Amygdala (tissue), 56 donors: ENCODE measurements at regions not wholly inside any gene's neighbourhood (a gene's known extent, or its start where the extent isn't known, plus 50 kb on each side); places are given as distances from the start of the nearest gene placed in this dataset.
A peak's percentile ranks its signal among the peaks of the same experiment; 100 is the strongest.
"Not testable (repeated sequence)": the region's sequence is repeated elsewhere in the genome, so short reads cannot be mapped to it uniquely, and the experiment has no call there.

Experiments used
- DNase-seq, 56 donors: peaks; one replicate each; lab custom pipeline; 2025; lab: John Stamatoyannopoulos, UW

DNA sequence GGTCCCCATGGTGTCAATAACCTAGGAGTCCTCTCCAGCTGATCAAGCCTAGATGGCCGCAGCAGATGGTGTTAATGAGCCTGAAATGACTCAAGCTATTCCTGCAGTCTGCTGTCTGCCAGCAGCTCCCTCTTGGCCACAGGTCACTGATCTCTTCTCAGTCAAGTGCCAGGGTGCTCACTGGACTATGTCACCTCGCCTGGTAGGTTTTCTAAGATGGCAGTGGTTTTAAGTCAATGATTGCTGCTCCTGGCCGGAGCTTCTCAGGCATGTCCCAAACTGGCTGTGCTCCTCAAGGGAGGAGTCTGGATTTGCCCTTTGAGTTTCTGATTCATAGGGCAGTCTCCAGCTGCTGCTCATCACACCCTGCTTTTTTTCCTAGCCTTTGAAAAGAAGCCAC, 58.6 kb upstream of the SHISA6 start:
- no peak for DNase-seq

DNA sequence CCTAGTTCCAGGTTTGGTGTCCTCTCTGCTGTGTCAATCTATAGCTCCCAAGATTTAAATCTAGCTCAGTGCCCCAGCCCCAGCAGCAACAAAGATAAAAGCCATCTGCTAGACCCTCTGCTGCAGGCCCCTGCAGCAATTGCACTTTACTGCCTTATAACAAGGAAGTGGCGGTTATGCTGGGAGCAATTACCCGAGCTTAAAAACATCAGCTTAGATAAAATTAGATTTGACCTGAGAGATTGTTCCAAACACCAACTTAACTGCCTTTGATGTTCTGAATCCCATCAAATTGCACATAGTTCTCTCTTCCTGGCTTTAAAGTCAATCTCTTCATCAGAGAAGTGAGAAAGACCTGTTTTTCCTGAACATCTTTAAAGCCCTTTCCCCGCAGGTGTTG, 62.4 kb upstream of the SHISA6 start:
- DNase-seq: no peak

DNA sequence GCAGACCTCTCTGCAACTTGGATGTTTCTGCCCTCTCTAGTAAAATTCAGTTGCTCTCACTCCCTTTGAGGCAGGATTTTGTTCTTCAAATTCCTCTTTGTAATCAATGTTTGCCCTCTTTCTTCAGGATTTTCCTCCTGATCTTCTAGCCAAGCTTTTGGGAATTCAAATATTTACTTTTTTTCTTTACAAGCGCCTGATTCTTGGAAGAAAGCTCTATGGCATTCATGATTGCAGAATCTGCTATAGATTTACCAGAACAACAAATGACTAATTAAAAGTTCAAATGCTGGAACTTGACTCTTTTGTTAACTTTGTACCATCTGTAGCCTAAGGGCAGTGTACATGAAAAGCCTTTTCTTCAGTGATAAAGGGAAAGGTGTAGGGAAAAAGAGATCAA, 63.7 kb upstream of the SHISA6 start:
- no peak for DNase-seq

DNA sequence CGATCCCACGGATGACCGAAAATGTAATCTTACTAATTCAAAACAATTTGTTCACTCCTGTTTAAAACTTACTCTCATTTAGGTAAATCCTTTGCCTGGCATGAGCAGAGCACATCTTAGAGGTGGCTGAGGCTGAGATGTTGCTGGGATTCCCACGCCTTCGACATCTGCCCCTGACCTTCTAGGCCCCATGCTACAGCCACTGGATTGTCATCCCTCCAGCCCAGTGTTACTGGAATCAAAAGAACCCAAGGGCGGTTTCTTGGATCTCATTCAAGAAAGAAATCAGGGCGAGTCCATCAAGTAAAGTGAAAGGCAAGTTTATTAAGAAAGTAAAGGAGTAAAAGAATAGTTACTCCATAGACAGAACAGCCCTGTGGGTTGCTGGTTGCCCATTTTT, 64.5 kb upstream of the SHISA6 start:
- no peak for DNase-seq

DNA sequence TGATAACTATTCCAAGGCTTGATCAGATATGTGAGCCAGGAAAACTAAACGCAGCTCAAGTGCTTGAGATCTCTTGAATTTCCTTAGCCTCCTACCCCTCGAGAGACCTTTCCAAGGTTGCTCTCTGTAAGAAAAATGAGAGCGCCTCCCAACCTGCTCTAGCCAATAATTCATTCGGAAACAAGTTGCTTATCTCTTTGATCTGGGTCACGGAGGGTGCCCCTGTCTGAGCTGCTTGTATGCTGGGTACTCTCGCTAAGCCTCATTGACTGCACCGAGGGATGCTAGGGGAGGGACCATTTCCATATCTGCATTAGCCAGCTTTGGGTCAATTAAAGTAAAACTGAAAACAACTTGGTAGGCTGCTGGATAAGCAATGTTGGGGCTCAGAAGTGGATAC, 70.1 kb upstream of the SHISA6 start:
- no peak for DNase-seq

DNA sequence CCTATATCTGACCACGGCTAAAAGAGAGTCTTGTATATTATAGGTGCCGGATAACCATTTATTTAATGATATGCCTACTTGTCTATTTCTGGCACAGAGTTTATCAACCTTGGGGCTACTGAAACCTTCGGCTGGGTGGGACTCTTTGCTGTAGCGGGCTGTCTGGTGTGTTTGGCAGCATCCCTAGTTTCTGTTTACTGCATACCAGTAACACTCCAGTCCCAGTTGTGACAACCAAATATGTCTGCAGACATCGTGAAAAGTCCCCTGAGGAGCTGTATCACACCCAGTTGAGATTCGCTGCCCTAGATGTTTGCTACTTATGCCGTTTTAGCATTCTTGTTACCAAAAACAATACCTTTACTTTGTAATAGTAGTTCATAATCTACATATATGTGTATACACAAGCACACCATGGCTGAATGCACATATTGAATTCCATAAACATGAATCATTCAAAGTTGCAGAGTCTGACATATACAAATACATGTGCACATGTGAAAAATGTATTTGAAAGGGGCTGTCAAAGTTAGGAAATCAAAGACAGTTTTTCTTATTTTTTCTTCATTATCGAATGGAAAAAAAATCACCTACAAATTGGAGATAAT, 89.1 kb upstream of the SHISA6 start:
- DNase-seq: no peak

DNA sequence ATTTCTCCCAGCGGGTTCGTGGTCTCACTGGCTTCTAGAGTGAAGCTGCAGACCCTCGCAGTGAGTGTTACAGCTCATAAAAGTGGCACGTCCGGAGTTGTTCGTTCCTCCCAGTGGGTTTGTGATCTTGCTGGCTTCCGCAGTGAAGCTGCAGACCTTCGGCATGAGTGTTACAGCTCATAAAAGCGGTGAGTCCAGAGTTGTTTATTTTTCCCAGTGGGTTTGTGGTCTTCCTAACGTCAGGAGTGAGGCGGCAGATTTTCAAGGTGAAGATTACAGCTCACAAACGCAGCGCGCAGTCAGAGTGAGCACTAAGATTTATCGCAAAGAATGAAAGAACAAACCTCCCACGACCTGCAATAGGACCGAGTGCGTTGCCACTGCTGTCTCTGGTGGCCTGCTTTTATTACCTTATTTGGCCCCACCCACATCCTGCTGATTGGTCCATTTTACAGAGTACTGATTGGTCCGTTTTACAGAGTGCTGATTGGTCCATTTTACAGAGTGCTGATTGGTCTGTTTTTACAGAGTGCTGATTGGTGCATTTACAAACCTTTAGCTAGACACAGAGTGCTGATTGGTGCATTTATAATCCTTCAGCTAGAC, 90.0 kb upstream of the SHISA6 start:
- not testable (repeated sequence) for DNase-seq

DNA sequence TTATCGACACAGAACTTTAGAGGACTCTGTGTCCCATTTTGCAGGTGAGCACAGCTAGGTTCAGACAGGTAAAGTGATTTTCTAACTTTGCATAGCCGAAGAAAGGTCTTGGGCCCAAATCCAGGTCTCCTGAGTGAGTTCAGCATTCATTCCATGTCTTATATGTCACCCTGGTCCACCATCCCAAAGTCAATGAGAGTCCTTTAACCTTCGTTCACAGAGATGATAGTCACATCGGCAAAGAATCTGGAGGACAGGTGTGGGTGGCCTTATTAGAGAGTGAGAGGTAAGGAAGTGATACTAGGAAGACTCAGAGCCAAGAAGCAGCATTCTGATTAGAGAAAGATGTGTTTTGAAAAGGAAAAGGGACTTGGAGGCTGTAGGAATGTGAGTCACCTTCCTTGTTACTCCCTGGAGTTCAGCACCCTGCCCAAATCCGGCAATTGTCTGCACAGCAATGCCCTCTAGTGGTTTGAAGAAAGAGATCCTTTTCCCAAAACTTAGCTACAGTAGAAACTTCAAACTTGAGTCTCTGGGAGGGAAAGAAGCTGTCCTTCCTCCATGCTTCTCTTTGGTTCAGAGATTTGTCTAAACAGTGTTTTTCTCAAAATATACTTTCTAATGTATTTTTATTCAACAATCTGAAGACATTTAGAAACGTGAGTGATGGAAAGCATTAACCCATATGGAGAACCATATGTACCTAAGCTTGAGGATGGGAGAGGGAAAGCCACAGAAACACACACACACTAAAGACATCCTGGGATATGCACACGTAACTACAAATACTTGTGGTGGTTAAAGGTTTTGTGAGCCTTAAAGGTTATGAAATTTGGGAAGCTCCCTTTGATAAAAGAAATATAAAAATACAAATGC, 96.4 kb upstream of the SHISA6 start:
- DNase-seq: peak in 29 of 56 donors; percentile 0 to 46 (median 8)

DNA sequence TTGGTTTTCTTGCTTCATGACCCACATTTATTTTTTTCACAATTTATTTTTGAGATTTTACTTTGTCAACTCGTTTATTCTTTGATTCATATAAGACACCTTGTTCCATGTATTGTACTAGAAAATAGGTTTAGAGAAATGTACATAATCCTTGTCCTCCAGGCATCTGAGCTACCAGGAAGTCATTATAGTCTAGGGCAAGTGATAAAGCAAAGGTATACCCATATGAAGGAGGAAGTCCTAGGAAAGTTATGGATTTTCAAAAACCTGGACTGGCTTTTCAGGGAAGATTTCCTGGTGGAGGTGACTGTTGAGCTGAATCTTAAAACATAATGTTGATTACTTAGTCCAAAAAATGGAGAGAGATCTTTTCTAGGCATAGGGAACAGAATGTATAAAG, 98.8 kb upstream of the SHISA6 start:
- no peak for DNase-seq

DNA sequence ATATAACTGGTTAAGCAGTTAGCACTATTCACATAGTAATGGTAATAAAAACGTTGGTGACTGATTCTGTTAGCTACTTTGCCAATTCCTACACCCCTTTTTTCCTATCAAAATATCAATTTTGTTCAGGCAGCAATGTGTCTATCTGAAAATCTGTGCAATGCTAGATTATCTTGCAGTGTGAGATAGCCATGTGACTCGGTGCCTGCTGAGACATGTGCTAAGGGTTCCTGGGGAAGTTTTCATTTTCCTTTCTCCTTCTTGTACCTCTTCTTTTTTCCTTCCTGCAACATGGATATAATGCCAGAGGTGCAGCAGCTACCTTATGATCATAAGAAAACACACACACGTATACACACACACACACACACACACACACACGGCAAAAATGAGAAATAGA, 100.5 kb upstream of the SHISA6 start:
- peak in 9 of 56 donors; percentile 0 to 40 (median 4) for DNase-seq

DNA sequence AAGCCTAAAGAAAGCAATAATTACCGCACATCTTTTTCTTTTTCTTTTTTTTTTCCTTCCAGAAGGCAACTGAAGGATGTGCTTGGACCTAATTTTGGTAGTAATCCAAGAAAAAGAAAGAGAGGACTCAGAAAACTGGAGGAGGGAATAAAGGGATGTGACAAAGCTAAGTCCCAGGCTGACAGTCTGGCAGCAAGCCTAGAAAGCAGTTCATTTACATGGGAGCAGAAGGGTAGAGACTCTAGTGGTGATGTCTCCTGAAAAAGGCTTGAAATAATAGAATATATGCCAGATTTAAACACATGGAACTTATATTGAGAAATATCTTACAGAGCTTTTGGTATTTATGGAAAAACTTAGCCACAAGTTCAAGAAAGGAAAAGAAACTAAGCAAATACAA, 101.0 kb upstream of the SHISA6 start:
- peak in 37 of 56 donors; percentile 4 to 78 (median 38) for DNase-seq

DNA sequence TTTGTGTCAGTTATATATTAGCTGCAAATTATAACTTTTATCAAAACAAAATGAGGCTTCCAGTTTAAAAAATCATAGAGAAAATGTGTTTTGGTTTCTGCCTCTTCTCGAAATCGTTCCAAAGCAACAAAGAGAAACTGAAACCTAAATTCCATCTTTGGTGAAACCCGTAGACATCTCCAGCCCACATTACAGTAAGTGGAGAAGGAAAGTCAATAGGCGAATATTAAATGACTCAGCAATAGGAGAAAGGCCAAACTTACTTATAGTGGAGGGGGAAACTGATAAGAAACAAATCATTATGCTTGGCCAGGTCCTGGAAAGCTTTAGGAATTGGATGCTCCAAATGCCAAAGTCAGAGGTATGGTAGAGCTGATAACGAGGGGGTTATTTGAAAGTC, 103.0 kb upstream of the SHISA6 start:
- DNase-seq: no peak

DNA sequence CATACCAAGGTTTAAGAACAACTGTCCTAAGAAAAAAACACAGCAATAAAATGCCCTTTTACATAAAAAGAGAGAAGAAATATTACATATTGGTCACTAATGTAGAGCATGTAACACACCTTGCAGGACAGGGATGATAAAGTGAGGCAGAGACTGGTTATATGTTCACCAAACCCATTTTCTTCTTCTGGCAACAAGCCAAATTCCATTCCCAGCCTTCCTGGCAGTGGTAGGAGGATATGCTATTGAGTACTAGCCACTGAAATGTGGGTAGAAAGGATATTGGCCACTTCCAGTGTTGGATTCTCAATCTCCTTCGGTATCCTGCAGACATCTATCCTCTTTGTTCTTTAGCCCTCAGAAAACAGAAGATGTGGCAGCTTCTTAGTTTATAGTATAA, 105.2 kb upstream of the SHISA6 start:
- DNase-seq: no peak

DNA sequence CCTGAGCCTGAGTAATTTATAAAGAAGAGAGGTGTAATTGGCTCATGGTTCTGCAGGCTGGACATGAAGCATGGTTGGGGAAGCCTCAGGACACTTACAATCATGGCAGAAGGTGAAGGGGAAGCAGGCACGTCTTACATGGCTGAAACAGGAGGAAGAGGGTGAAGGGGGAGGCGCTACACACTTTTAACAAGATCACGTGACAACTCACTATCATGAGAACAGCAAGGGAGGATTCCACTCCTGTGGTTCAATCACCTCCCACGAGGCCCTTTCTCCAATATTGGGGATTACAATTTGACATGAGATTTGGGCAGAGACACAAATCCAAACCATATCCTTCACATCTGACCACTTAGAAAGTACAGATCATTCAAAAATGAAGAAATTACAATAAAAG, 110.6 kb upstream of the SHISA6 start:
- DNase-seq: no peak

DNA sequence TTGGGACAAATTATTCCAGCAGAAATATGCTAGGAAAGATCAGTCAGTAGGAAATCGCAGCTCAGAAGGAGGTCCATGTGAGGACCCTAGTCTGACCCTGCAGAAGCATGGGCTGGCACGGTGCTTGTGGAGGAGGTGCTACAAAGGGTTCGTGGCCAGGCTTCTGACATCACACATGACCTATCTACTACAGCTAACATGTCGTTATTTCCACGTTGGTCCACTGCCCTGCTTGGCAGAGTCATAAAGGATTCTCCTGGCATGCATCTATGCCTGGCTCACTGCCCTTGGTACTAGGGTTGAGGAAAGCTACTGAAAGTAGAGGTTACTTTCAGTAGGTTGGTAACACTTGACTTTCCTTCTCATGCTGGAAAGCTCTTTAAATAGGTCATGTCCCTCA, 118.1 kb upstream of the SHISA6 start:
- peak in 28 of 56 donors; percentile 1 to 67 (median 18) for DNase-seq

DNA sequence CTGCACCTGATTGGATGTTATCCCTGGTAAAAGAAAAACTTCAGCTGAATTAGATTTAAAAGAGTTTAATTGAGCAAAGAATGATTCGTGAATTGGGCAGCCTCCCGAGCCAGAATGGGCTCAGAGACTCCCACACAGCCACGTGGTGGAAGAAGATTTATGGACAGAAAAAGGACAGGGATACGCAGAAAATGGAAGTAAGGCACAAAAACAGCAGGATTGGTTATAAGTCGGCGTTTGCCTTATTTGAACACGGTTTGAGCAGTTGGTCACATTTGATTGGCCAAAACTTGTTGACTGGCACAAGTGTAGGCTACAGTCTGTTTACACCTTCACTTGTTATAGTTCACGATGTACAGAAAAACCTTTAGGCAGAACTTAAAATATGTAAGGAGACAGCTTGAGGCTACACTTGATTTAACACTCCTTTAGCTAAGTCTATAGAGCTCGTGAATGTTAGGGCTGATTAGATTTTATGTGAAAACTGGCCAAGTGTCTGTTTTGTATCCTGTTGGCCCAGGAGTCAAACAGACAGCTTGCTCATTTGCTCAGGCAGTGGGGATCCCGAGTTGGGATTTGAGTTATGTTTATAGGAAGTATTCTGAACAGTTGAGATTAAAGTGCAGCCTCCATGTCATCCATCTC, 119.5 kb upstream of the SHISA6 start:
- peak in 1 of 56 donors; percentile 4 for DNase-seq

DNA sequence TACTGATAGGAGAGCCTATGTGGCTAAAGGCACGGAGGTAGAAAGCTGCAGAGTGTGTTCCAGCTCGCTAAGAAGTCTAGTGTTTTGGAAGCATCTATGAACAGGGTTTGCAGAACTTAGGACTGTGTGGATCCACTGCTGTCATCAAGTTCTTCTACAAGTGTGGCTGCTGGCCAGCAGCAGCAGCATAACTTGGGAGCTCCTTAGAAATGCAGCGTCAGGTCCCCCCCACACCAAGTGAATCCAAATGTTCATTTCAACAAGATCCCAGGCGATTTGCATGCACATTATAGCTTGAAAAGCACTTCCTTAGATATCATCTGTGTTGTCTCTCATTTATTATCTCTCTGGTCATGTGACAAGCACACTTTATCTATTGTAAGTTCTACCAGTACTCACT, 131.9 kb upstream of the SHISA6 start:
- no peak for DNase-seq

DNA sequence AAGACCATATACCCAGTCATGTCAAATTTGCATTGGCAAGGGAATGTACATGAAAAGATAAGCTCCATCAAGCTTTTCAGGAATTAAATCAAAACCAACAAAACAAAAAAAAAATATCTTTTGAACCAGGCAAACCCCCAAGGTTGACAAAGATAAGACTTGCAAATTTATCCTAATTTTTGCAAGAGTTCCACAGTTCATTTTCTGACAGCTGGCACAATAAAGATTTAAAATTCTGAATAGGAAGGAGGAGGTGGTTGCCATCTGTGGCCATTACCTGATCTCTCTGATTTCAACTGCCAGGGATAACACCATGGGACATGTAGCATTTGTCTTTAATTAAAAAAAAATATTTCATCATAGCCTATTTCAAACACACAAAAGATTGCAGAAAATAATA, 135.9 kb upstream of the SHISA6 start:
- DNase-seq: no peak

DNA sequence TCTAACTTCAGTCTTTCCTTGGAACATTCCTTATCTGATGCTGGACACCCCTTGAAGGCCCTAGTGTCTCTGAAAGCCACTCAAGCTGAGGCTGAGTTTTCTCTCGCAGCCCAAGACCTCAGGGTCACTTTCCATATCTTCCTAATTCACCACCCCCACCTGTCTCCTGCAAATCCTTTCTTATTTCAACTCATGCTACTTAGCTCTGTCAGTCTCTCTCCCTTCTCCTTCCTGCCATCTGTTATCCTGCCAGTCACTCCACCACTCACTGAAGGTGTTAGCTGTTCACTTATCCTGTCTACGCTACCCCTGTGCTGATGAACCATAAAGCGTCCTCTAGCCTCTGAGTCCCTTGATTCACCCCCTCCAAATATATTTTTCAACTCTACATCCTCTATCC, 143.9 kb upstream of the SHISA6 start:
- DNase-seq: no peak

DNA sequence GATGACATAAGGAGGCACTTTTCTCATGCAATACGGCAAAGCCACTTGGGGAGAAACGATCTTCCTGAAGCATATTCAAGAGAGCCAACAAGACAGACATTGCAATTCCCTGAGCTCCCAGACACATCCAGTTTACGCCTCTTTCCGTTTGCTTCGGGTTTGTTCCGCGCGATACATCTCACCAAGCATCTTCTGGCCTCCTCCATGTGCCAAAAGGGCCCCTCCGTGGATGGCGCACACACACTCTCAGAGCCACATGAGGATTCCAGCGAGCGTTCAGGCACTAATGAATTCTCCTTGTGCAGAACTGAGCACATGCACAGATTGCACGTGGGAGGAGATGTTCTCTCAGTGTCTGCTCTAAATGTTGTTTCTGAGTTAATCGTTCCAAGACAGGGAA, 146.7 kb upstream of the SHISA6 start:
- DNase-seq: peak in 35 of 56 donors; percentile 1 to 80 (median 28)

DNA sequence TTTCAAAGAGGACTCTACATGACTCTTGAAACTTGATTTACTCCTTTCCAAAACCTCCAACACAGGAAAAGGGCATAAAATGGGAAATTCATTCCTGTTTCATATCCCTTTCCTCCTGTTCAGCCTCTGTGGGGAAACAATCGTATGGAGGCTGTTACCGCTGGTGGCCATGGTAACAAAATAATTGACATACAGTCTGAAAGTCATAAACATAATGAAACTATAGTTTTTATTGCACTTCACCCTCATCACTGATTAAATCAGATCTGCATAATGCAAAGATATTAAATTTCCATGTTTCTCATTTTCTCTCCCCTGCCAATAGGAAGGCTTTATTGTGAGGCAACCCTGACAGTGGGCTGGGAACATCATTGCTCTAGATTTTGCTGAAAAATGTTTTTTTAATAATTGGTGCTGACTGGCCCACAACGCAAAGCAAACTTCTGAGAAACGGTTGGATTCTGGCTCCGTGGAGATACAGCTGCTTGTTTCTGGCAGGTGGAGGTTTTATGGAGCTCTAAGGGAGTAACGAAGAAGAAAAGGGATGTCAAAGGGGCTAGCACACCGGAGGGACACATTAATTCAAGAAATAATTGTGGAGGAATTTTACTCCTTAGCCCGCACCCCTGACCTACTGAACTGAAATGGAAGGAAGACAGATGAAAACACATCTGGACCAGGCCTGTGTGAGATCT, 154.2 kb upstream of the SHISA6 start:
- DNase-seq: no peak
